AG04449 (cell line): ENCODE measurements at regions not wholly inside any gene's neighbourhood (a gene's known extent, or its start where the extent isn't known, plus 50 kb on each side); places are given as distances from the start of the nearest gene placed in this dataset.

Experiments
- CTCF ChIA-PET: fragments of 350-600 bp; formaldehyde crosslinking; extraction: SDS; loops from one replicate; lab custom pipeline; 2021; ENCODE audit warnings: antibody characterized with exemption; lab: Yijun Ruan, JAX
- POLR2A ChIA-PET: fragments of 400-600, 350-600 bp; formaldehyde crosslinking; extraction: SDS; loops from one replicate; lab custom pipeline; 2020; ENCODE audit warnings: antibody characterized with exemption, inconsistent platforms; lab: Yijun Ruan, JAX
- DNase-seq: peaks from one replicate; pipeline ENCODE4 v3.0.0-alpha.2; 2010; ENCODE audit warnings: low read depth, low spot score
- H3K4me3 ChIP-seq: 2 replicates; pipeline ENCODE4 v1.5.1; 2011; ENCODE audit warnings: low read depth, mild to moderate bottlenecking, control low read depth, low read length
- TF ChIP-seq, protein P1 (sequence below): IDR thresholded peaks from one replicate; pipeline ENCODE4 v1.5.1; 2011; ENCODE audit warnings: mild to moderate bottlenecking, moderate library complexity, low read length, control low read depth, inconsistent platforms; ENCODE audit not compliant: insufficient read depth; ENCODE audit errors: missing control alignments

DNA sequence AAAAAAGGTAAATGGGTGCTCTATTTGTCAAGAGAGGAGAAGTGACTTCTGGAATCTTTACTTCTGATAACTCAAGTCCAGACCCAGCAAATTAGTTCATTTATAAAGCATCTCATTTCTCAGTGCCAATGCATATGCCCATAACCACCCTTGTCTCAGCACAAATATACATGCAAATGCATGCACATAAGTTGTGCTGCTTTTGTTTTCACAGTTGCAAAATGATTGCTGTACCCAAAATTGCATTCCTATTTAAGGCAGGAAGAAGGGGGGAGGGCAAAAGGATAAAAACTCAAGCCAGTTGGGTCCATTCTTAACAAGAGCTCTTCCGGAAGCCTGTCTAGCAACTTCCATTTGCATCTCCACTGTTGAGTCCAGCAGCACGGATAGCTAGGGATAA is 61.3 kb upstream of the FAM20A start:
- CTCF ChIA-PET, result no interaction called here
- DNase-seq, result no peak
- TF ChIP-seq, protein P1, sequence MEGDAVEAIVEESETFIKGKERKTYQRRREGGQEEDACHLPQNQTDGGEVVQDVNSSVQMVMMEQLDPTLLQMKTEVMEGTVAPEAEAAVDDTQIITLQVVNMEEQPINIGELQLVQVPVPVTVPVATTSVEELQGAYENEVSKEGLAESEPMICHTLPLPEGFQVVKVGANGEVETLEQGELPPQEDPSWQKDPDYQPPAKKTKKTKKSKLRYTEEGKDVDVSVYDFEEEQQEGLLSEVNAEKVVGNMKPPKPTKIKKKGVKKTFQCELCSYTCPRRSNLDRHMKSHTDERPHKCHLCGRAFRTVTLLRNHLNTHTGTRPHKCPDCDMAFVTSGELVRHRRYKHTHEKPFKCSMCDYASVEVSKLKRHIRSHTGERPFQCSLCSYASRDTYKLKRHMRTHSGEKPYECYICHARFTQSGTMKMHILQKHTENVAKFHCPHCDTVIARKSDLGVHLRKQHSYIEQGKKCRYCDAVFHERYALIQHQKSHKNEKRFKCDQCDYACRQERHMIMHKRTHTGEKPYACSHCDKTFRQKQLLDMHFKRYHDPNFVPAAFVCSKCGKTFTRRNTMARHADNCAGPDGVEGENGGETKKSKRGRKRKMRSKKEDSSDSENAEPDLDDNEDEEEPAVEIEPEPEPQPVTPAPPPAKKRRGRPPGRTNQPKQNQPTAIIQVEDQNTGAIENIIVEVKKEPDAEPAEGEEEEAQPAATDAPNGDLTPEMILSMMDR, result no peak
- H3K4me3 ChIP-seq, result no peak overlapping the region
- POLR2A ChIA-PET, result no interaction called here

DNA sequence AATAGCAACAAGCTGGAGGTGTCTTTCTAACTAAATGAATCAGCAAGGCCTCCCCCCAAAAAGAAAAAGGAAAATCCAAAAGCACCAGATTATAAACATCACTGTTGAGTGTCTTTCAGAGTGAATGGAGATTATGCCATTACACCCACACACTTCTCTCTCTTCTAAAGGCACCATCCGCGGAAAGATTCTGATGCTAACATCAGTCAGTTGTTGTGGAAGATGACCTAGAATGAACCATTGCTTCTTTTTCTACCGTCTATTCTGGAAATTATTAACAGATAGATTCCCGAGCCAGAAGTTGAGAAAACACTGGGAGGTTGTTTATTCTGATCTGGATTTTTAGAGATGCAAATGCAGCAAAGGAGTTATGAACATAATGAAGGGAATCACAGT is 60.9 kb upstream of the FAM20A start:
- H3K4me3 ChIP-seq, result no peak overlapping the region
- CTCF ChIA-PET, result no interaction called here
- no peak for DNase-seq
- TF ChIP-seq, protein P1, result no peak
- POLR2A ChIA-PET, result no interaction called here

DNA sequence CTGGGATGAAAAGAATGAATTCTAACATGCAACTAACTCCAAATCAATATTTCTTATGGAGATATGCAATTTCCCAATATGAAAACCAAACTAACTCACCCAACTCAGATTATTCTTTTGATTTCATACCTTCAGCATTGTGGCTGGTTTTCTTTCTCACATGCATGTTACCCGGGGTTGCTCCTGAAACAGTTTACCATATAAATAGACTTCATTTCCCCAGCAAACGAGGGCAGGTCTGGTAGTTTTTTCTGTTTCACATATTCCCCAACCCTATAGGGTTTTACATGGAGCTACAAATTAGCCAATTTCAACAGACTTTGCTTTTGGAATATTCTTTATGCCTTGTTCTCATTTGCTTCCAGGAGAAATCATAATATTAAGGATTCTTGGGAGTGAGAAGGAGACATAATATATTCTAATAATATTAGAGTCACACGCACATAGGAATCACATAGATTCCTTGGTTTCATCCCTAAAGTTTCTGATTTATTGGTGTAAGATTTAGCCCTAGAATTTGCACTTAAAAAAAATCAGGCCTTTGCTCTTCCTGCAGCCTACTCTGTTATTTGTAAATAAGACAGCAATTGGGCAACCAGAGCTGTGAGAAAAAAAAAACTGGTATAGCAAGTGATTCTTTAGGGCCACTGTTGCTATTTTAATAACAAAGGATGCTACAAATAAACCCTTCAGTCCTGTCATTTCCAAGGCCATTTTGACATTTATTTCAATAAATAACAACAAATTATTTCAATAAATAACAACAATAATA is 60.3 kb upstream of the FAM20A start:
- H3K4me3 ChIP-seq, result no peak overlapping the region
- no peak for DNase-seq
- TF ChIP-seq, protein P1, result no peak
- ChIA-PET POLR2A (no interaction called here), CTCF (no interaction called here)

DNA sequence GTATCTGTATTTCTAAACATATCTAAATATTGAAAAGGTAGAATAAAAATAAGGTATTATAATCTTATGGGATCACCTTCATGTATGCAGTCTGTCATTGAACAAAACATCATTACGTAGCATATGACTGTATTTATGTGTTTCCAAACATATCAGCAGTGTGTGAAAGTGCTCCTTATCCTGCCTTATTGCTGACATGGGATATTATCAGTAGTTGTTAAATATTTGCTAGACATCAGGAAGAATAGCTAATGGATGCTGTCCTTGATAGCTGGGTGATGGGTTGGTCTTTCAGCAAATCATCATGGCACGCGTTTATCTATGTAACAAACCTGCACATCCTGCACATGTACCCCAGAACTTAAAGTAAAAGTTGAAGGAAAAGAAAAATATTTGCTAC is 59.1 kb upstream of the FAM20A start:
- CTCF ChIA-PET, result no interaction called here
- no peak overlapping the region for H3K4me3 ChIP-seq
- POLR2A ChIA-PET, result no interaction called here
- no peak for DNase-seq
- TF ChIP-seq, protein P1, result no peak

DNA sequence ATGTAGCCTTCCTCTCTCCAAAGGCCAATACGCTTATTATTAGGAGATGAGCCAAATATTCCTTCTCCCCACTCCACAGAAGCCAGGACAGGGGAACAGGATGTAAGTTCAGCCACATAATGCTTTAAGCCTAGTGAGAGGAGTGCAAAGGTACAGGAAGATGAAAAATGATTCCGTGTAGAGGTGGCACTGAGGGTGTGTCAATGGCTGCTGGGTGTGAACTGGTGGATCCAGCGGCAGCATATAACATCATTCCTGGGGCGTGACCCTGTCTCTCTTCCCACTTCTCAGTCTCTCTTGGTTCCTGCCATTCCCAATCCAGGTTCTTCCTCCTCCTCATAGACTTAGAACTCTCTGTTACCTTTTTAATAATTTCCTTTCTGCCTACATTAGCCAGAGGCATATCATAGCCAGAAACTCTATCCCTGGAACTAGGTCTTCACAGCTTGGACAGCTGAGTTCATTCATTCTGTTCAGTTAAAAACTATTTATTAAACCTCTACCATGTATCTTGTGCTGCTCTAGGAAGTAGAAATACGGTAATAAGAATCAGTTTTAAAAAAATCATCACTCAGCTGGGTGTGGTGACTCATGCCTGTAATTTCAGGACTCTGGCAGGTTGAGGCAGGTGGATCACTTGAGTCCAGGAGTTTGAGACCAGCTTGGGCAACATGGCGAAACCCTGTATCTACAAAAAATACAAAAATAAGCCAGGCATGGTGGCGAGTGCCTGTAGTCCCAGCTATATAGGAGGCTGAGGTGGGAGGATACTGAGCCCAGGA is 58.0 kb upstream of the FAM20A start:
- no peak overlapping the region for H3K4me3 ChIP-seq
- POLR2A ChIA-PET, result no interaction called here
- TF ChIP-seq, protein P1, result no peak
- no peak for DNase-seq
- CTCF ChIA-PET, result no interaction called here

DNA sequence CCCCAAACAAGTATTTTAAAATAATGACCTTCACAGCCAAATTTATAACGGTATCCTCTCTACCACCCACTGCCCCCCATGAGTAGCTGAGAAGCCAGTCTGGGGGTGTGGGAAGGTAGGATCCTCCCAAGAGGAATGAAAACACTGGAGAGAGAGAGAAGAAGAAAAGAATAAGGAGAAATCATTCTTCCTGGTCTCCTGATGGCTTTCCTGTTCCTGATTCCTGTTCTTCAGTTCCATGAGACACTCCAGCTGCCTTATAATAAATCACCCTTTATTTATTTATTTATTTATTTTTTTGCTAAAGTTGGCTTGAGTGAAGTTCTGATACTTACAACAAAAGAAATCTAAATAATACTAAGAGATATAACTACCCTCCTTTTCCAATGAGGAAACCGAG is 56.4 kb upstream of the FAM20A start:
- H3K4me3 ChIP-seq, result no peak overlapping the region
- TF ChIP-seq, protein P1, result no peak
- CTCF ChIA-PET, result no interaction called here
- POLR2A ChIA-PET, result no interaction called here
- DNase-seq, result no peak
